Heart left ventricle (tissue), 13 donors: ENCODE measurements at regions not wholly inside any gene's neighbourhood (a gene's known extent, or its start where the extent isn't known, plus 50 kb on each side); places are given as distances from the start of the nearest gene placed in this dataset.

ENCODE experiments used
- POLR2A ChIP-seq, 2 donors: fragments of 450-650 bp; IDR thresholded peaks; one replicate each; pipeline ENCODE4 v1.6.1; 2017; ENCODE audit warnings: antibody characterized with exemption in 2 of 2, mild to moderate bottlenecking in 2 of 2, moderate library complexity in 2 of 2
- TF ChIP-seq, protein P1 (sequence below), 12 donors: fragments of 200-600 bp; sonication (generic) in 4 of 12; IDR thresholded peaks; one replicate each; pipeline versions ENCODE4 v1.5.0 to v1.8.0; 2018 to 2022; ENCODE audit warnings: antibody characterized with exemption in 12 of 12, mild to moderate bottlenecking in 5 of 12
- donor health status: ischemic (EF 13 %, LVEDD 7.1; RV severe dilation, severe dysfunction).
- donor health status: DM: no; HTN: yes; CAD: no.
- donor health status: DM: no; HTN: no; CAD: no.
- donor health status: ischemic (EF 25% LVEDD 6.9; RV normal size, moderate dysfunction).
- donor health status: ischemic (EF 25% LVEDD 5.7; RV mildly dilated, moderate dysfunction).
- donor health status: ischemic (EF 35%, LVEDD 5.7; RV mildly dilated, moderate dysfunction).
- donor health status: nonischemic (EF 11% LVEDD 7.7; RV severe dilation, severe dysfunction).
- donor health status: DM: yes; HTN: yes; CAD: no.
- donor health status: PGD.
- donor health status: ischemic (EF 29% LVEDD 5.4; RV normal size, mild dysfunction).
- donor health status: nonischemic (EF 23%, LVEDD 6.1; RV moderate dilation, normal function).

DNA sequence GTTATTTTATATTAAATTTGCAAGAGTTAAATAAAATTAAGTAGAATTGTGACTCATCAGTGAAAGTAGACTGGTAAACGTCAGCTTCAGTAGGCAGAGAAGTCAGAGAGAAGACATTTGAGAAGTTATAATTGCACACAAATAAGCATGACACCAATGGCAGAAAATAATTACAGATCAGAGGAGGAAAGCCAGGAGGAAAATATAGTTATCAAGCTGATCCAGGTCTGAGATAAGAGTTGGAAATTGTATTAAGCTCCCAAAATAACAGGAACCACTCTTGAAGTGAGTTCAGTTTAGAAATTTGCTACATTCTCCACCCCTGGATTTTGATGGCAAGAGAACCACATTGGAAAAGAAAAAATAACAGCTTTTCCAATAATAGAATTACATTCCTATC is 533.8 kb upstream of the CHORDC1 start:
- TF ChIP-seq, protein P1, sequence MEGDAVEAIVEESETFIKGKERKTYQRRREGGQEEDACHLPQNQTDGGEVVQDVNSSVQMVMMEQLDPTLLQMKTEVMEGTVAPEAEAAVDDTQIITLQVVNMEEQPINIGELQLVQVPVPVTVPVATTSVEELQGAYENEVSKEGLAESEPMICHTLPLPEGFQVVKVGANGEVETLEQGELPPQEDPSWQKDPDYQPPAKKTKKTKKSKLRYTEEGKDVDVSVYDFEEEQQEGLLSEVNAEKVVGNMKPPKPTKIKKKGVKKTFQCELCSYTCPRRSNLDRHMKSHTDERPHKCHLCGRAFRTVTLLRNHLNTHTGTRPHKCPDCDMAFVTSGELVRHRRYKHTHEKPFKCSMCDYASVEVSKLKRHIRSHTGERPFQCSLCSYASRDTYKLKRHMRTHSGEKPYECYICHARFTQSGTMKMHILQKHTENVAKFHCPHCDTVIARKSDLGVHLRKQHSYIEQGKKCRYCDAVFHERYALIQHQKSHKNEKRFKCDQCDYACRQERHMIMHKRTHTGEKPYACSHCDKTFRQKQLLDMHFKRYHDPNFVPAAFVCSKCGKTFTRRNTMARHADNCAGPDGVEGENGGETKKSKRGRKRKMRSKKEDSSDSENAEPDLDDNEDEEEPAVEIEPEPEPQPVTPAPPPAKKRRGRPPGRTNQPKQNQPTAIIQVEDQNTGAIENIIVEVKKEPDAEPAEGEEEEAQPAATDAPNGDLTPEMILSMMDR (IDR thresholded peaks at IDR 0.05): no peak
- TF ChIP-seq POLR2A (IDR thresholded peaks at IDR 0.05): no peak
